ENCODE measurements at regions not wholly inside any gene's neighbourhood (a gene's known extent, or its start where the extent isn't known, plus 50 kb on each side); places are given as distances from the start of the nearest gene placed in this dataset.

DNA sequence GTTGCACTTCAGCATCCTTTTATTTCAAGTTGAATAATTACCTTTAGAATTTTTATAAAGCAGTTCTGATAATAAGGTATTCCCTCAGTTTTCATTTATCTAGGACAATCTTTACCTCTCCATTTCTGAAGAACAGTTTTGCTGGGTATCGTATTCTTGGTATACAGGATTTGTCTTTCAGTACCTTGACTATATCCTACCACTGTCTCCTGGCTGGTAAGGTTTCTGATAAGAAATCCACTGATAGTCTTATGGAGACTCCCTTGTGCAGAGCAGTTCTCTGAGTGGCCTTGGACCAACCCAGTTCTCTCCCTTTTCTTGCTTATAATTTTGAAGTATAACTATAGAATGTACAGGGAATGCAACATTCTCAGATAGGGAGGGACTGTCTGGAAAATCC, 51.3 kb upstream of the SAMD3 start:
- TF ChIP-seq EP300 (IDR thresholded peaks at IDR 0.05), result no peak
- no peak for TF ChIP-seq CTCF (IDR thresholded peaks at IDR 0.05)

Measured in tibial nerve (tissue), 4 donors.